GM12892 (cell line): ENCODE measurements at regions not wholly inside any gene's neighbourhood (a gene's known extent, or its start where the extent isn't known, plus 50 kb on each side); places are given as distances from the start of the nearest gene placed in this dataset.

Experiments
- POLR2A ChIP-seq: IDR thresholded peaks from 2 replicates; pipeline ENCODE4 v1.6.1; 2011; ENCODE audit warnings: low read depth, low read length, control low read depth
- POLR2AphosphoS5 ChIP-seq: IDR thresholded peaks from 2 replicates; pipeline ENCODE4 v1.6.1; 2011; ENCODE audit warnings: low read depth, low read length, control low read depth
- TAF1 ChIP-seq: IDR thresholded peaks from 2 replicates; pipeline ENCODE4 v1.6.1; 2011; ENCODE audit warnings: low read depth, mild to moderate bottlenecking, control low read depth, low read length, borderline replicate concordance

- TF ChIP-seq POLR2A (no peak), TAF1 (no peak), POLR2AphosphoS5 (no peak)
Observed at GRCh38 chr9:113678119-113678858, 197.8 kb upstream of the ZNF618 start.
